ENCODE measurements at regions not wholly inside any gene's neighbourhood (a gene's known extent, or its start where the extent isn't known, plus 50 kb on each side); places are given as distances from the start of the nearest gene placed in this dataset.

GRCh38 chr16:65663774-65664173 is 541.9 kb upstream of the CDH11 start:
- Histone ChIP-seq H3K4me1 (no peaks in the 10 kb centered on the region), H3K27me3 (no peaks in the 10 kb centered on the region), H3K4me3 (no peak overlapping the region), H3K9me3 (no peaks in the 10 kb centered on the region), H3K36me3 (no peaks in the 10 kb centered on the region), H3K27ac (no peak overlapping the region)
- WGBS, 2 donors = 73 to 89% methylated on average over 3 of the region's 3 CpGs
- no peak for DNase-seq
- TF ChIP-seq POLR2A (IDR thresholded peaks at IDR 0.05) (no peak), POLR2AphosphoS5 (IDR thresholded peaks at IDR 0.05) (no peak), EP300 (IDR thresholded peaks at IDR 0.05) (no peak), CTCF (IDR thresholded peaks at IDR 0.05) (no peak)
- intact Hi-C loops (cut with DNase I) = no loop called here

DNA sequence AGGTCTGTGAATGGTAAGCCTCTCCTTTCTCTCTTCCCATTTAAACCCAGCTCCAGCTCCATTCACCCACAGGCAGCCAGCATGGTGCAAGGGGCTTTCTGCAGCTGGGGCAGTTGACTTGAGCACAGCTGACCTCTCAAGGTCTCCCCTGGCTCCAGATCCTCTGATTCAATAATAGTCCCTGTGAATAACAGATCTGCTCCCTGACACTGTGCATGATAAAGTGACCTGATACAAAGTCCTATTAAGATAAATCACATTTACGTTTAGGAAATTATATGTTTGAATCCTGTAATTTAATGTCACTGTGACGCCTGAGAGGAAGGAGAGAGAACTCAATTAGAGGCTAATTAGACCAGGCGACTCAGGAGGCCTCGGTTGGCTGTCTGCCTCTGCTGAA is 540.4 kb upstream of the CDH11 start:
- 82 to 88% methylated on average over 4 of the region's 4 CpGs for WGBS, 2 donors
- TF ChIP-seq POLR2A (IDR thresholded peaks at IDR 0.05) (no peak), POLR2AphosphoS5 (IDR thresholded peaks at IDR 0.05) (no peak), EP300 (IDR thresholded peaks at IDR 0.05) (no peak), CTCF (IDR thresholded peaks at IDR 0.05) (no peak)

GRCh38 chr16:65661558-65661957 is 539.7 kb upstream of the CDH11 start:
- WGBS, 2 donors = 70 to 87% methylated on average over 5 of the region's 5 CpGs
- no peak overlapping the region for H3K4me3 ChIP-seq
- no peaks in the 10 kb centered on the region for H3K9me3 ChIP-seq
- intact Hi-C loops (cut with DNase I) = no loop called here
- TF ChIP-seq POLR2A (IDR thresholded peaks at IDR 0.05) (no peak), CTCF (IDR thresholded peaks at IDR 0.05) (no peak), EP300 (IDR thresholded peaks at IDR 0.05) (no peak)
- no peak overlapping the region for H3K27ac ChIP-seq
- no peaks in the 10 kb centered on the region for H3K27me3 ChIP-seq
- no peaks in the 10 kb centered on the region for H3K4me1 ChIP-seq
- no peak for DNase-seq
- no peaks in the 10 kb centered on the region for H3K36me3 ChIP-seq

More for the DNA sequence above, 540.4 kb upstream of the CDH11 start:
- H3K4me1 ChIP-seq = no peaks in the 10 kb centered on the region
- H3K36me3 ChIP-seq = no peaks in the 10 kb centered on the region
- no peaks in the 10 kb centered on the region for H3K9me3 ChIP-seq
- H3K27ac ChIP-seq = no peak overlapping the region
- no peak overlapping the region for H3K4me3 ChIP-seq
- H3K27me3 ChIP-seq = no peaks in the 10 kb centered on the region
- no peak for DNase-seq
- intact Hi-C loops (cut with DNase I) = no loop called here

- intact Hi-C loops (cut with DNase I) = no loop called here
- Histone ChIP-seq H3K36me3 (no peaks in the 10 kb centered on the region), H3K9me3 (no peaks in the 10 kb centered on the region), H3K27ac (no peak overlapping the region), H3K27me3 (no peaks in the 10 kb centered on the region), H3K4me1 (no peaks in the 10 kb centered on the region), H3K4me3 (no peak overlapping the region)
- 75% methylated on average over 5 of the region's 5 CpGs for WGBS, 2 donors
- TF ChIP-seq EP300 (IDR thresholded peaks at IDR 0.05) (no peak), POLR2AphosphoS5 (IDR thresholded peaks at IDR 0.05) (no peak), POLR2A (IDR thresholded peaks at IDR 0.05) (no peak), CTCF (IDR thresholded peaks at IDR 0.05) (no peak)
- DNase-seq = no peak
These were observed 538.5 kb upstream of the CDH11 start for GRCh38 chr16:65660390-65660789.

GRCh38 chr16:65659758-65660157 is 537.9 kb upstream of the CDH11 start:
- no peaks in the 10 kb centered on the region for H3K9me3 ChIP-seq
- no peaks in the 10 kb centered on the region for H3K27me3 ChIP-seq
- no peaks in the 10 kb centered on the region for H3K4me1 ChIP-seq
- no peak overlapping the region for H3K27ac ChIP-seq
- WGBS, 2 donors = 85 to 88% methylated on average over 7 of the region's 7 CpGs
- intact Hi-C loops (cut with DNase I) = no loop called here
- no peak overlapping the region for H3K4me3 ChIP-seq
- TF ChIP-seq EP300 (IDR thresholded peaks at IDR 0.05) (no peak), CTCF (IDR thresholded peaks at IDR 0.05) (no peak), POLR2A (IDR thresholded peaks at IDR 0.05) (no peak), POLR2AphosphoS5 (IDR thresholded peaks at IDR 0.05) (no peak)
- no peaks in the 10 kb centered on the region for H3K36me3 ChIP-seq
- DNase-seq = no peak
